Peyer's patch (tissue), 4 donors: ENCODE measurements at regions not wholly inside any gene's neighbourhood (a gene's known extent, or its start where the extent isn't known, plus 50 kb on each side); places are given as distances from the start of the nearest gene placed in this dataset.

Source experiments
- CTCF ChIP-seq, 6 experiments: fragments of 450-650 bp in 4 of 6; fragments of 200-600 bp in 2 of 6; sonication (generic) in 1 of 6; IDR thresholded peaks; one replicate each; pipeline ENCODE4 v1.5.1; 2017 to 2019; ENCODE audit warnings: antibody characterized with exemption in 6 of 6, mild to moderate bottlenecking in 3 of 6, moderate library complexity in 1 of 6
- POLR2A ChIP-seq, 2 donors: fragments of 450-650 bp; IDR thresholded peaks; one replicate each; pipeline ENCODE4 v1.5.1; 2017; ENCODE audit warnings: antibody characterized with exemption in 2 of 2, mild to moderate bottlenecking in 2 of 2, moderate library complexity in 2 of 2

DNA sequence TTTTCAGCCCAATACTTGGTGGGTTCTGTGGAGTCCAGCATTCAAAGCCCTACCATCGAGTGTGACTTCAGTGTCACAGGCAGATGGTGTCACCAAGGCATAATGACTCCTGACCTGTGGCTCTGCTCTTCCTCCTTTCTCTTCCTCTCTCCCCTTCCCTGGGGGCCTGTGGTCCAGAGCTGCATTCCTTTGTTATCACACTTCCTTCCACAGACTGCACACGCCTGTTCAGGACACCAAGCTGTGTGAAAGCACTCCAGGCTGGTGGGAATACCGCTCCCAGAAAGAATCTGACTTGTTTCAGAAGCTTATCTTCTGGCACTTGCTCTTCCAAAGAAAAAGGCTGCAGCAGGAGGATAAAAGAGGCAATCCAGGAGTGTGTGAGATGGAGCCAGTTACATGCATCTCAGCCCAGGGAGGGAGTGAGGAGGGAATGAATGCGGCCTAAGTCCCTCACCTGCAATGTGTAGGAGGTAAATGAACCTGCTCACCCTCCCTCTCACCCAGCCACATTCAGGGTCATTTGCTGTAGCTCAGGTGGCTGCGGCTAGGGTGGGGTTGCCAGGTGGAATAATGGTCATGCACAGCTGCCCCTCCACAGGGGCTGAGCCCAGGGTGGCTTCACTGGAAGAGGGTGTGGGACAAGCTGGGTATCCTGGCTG lies 79.3 kb downstream of the ADAMTS15 start:
- TF ChIP-seq CTCF (IDR thresholded peaks at IDR 0.05) (no peak), POLR2A (IDR thresholded peaks at IDR 0.05) (no peak)
